Endothelial cell of umbilical vein (primary cell): ENCODE measurements at regions not wholly inside any gene's neighbourhood (a gene's known extent, or its start where the extent isn't known, plus 50 kb on each side); places are given as distances from the start of the nearest gene placed in this dataset.

Experiments
- BruUV-seq: library from RNA; stranded (reverse); fragments of 400-500 nt; replicated peaks from 2 replicates; lab custom pipeline; 2021; lab: Mats Ljungman, UMichigan
- CTCF ChIA-PET: fragments of 300-600, 350-600 bp; sonication (Branson Sonifier 250); formaldehyde crosslinking; loops from one replicate; lab custom pipeline; 2021; ENCODE audit warnings: antibody characterized with exemption, inconsistent platforms; lab: Charles Lee
- POLR2A ChIA-PET: fragments of 300-600, 350-600 bp; sonication (Branson Sonifier 250); formaldehyde crosslinking; loops from one replicate; lab custom pipeline; 2021; ENCODE audit warnings: antibody characterized with exemption, inconsistent platforms; lab: Charles Lee
- DNase-seq: peaks from one replicate; pipeline ENCODE4 v3.0.0-alpha.2; 2011; ENCODE audit warnings: low read depth, low spot score
- FAIRE-seq: peaks from 2 replicates; lab custom pipeline; 2011; peaks lifted over from hg19 to GRCh38; lab: Jason Lieb, UNC
- H2AFZ ChIP-seq: 2 replicates; pipeline ENCODE4 v1.6.0; 2012; ENCODE audit warnings: low read depth, low read length, control low read depth, inconsistent platforms
- H3K27ac ChIP-seq: 2 replicates; pipeline ENCODE4 v1.5.1; 2011; ENCODE audit warnings: low read depth, mild to moderate bottlenecking, control low read depth, low read length, moderate library complexity; ENCODE audit not compliant: insufficient read depth
- H3K27me3 ChIP-seq, 2 experiments: 2 replicates each; pipeline versions ENCODE4 v1.6.0 to v1.6.1; 2011; ENCODE audit warnings: low read length in 2 of 2, mixed read lengths in 1 of 2; ENCODE audit not compliant: control insufficient read depth in 2 of 2, insufficient read depth in 2 of 2
- H3K36me3 ChIP-seq, 2 experiments: 2 replicates in 1 of 2; 3 replicates in 1 of 2; pipeline ENCODE4 v1.5.1; 2011; ENCODE audit warnings: low read length in 2 of 2, mild to moderate bottlenecking in 1 of 2, moderate library complexity in 1 of 2; ENCODE audit not compliant: control insufficient read depth in 2 of 2, insufficient read depth in 2 of 2; ENCODE audit errors: extremely low read depth in 1 of 2
- H3K4me1 ChIP-seq: 3 replicates; pipeline ENCODE4 v1.5.1; 2011; ENCODE audit warnings: mild to moderate bottlenecking, low read length; ENCODE audit not compliant: control insufficient read depth, insufficient read depth; ENCODE audit errors: extremely low read depth
- H3K4me2 ChIP-seq: 2 replicates; pipeline ENCODE4 v1.6.1; 2011; ENCODE audit warnings: low read length, control low read depth, mixed read lengths; ENCODE audit not compliant: insufficient read depth
- H3K4me3 ChIP-seq, 3 experiments: fragments of 200-600 bp in 1 of 3; sonication (generic), shearing (Covaris generic) in 1 of 3; replicated peaks in 1 of 3; 2 replicates each; pipeline ENCODE4 v1.5.1; 2011 to 2016; ENCODE audit warnings: control low read depth in 3 of 3, low read length in 3 of 3, mild to moderate bottlenecking in 2 of 3, inconsistent platforms in 1 of 3, low read depth in 1 of 3, moderate library complexity in 1 of 3; ENCODE audit not compliant: insufficient read depth in 1 of 3
- H3K79me2 ChIP-seq: 2 replicates; pipeline ENCODE4 v1.6.0; 2012; ENCODE audit warnings: low read length, inconsistent platforms; ENCODE audit not compliant: control insufficient read depth, insufficient read depth
- H3K9ac ChIP-seq: replicated peaks from 2 replicates; pipeline ENCODE3; 2011; ENCODE audit warnings: low read length, control low read depth; ENCODE audit not compliant: insufficient read depth; ENCODE audit errors: extremely low read depth
- H3K9me1 ChIP-seq: replicated peaks from 3 replicates; pipeline ENCODE4 v1.6.0; 2011; ENCODE audit warnings: mild to moderate bottlenecking, low read length; ENCODE audit not compliant: control insufficient read depth, insufficient read depth; ENCODE audit errors: extremely low read depth
- H3K9me3 ChIP-seq: replicated peaks from 2 replicates; pipeline ENCODE4 v1.5.1; 2012; ENCODE audit warnings: low read length, inconsistent platforms; ENCODE audit not compliant: control insufficient read depth, insufficient read depth
- H4K20me1 ChIP-seq: replicated peaks from 2 replicates; pipeline ENCODE3; 2011; ENCODE audit warnings: mild to moderate bottlenecking, low read length; ENCODE audit not compliant: control insufficient read depth, insufficient read depth; ENCODE audit errors: extremely low read depth
- CTCF ChIP-seq, 2 donors: IDR thresholded peaks; 1 replicate in 1 of 2; 2 replicates in 1 of 2; pipeline ENCODE4 v1.5.1; 2011; ENCODE audit warnings: low read length in 2 of 2, mild to moderate bottlenecking in 2 of 2, moderate library complexity in 2 of 2, control low read depth in 1 of 2, inconsistent platforms in 1 of 2, low read depth in 1 of 2; ENCODE audit not compliant: insufficient read depth in 1 of 2; ENCODE audit errors: extremely low read depth in 1 of 2
- EZH2 ChIP-seq: IDR thresholded peaks from 2 replicates; pipeline ENCODE4 v1.6.1; 2012; ENCODE audit warnings: borderline replicate concordance, low read depth, mild to moderate bottlenecking, moderate library complexity, low read length, inconsistent platforms; ENCODE audit not compliant: severe bottlenecking
- FOS ChIP-seq: IDR thresholded peaks from 2 replicates; pipeline ENCODE4 v1.6.1; 2011; ENCODE audit warnings: mild to moderate bottlenecking, low read length, moderate library complexity, borderline replicate concordance; ENCODE audit not compliant: insufficient read depth
- GATA2 ChIP-seq: IDR thresholded peaks from 2 replicates; pipeline ENCODE4 v1.7.0; 2011; ENCODE audit warnings: low read depth, mild to moderate bottlenecking, moderate library complexity, mixed read lengths, low read length; ENCODE audit not compliant: insufficient read length, insufficient read depth
- JUN ChIP-seq: IDR thresholded peaks from 2 replicates; pipeline ENCODE4 v1.6.1; 2011; ENCODE audit warnings: borderline replicate concordance, low read depth; ENCODE audit not compliant: insufficient read length, insufficient read depth
- MAX ChIP-seq: IDR thresholded peaks from 2 replicates; pipeline ENCODE4 v1.6.1; 2011; ENCODE audit not compliant: insufficient read depth, insufficient read length
- MYC ChIP-seq: IDR thresholded peaks from one replicate; pipeline ENCODE4 v1.6.1; 2011; ENCODE audit warnings: mild to moderate bottlenecking, low read depth, low read length
- POLR2A ChIP-seq: IDR thresholded peaks from 2 replicates; pipeline ENCODE4 v1.6.1; 2012; ENCODE audit warnings: low read depth, mild to moderate bottlenecking, control low read depth, low read length
- POLR2AphosphoS5 ChIP-seq: IDR thresholded peaks from 2 replicates; pipeline ENCODE4 v1.6.1; 2012; ENCODE audit warnings: low read depth, mild to moderate bottlenecking, control low read depth, low read length, moderate library complexity; ENCODE audit not compliant: insufficient read depth
- dilution Hi-C: fragments of 300-500 bp; cut with MboI; formaldehyde crosslinking; loops from one replicate; pipeline ENCODE4 v1.15.0; 2019; ENCODE audit warnings: low sequenced_read_pairs; ENCODE audit not compliant: extremely low pct_ligation_motif_present
- intact Hi-C: fragments of 100-400 bp; cut with micrococcal nuclease; formaldehyde crosslinking; loops from one replicate; pipeline ENCODE4 v1.10.0; 2022

DNA sequence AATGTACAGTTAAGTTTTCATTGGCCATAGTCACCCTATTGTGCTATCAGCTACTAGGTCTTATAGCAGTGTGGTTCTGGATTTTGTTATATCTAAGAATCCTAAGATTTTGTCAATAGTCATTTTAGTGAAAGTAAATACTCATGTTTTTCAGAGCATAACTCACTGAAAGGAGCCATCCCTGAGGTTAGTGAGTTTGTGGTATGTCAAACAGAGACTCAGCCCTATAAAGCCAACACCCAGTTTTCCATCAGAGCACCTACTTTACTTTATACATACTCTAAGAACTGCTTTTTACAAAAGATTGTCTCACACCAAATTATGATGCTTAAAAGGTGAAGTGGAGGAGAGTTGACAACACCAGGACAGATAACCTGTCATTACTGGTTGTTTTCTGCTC lies 686.3 kb upstream of the LRFN5 start:
- TF ChIP-seq MAX (no peak), EZH2 (no peak), JUN (no peak), GATA2 (no peak), FOS (no peak), CTCF (IDR thresholded peaks at IDR 0.05; ENCODE audit: extremely low read depth in 1 of 2, insufficient read depth in 1 of 2, low read depth in 1 of 2, low read length in 2 of 2) (no peak), POLR2AphosphoS5 (no peak), POLR2A (no peak), MYC (no peak)
- Histone ChIP-seq H3K9ac (no peak overlapping the region), H3K27me3 (no peaks in the 10 kb centered on the region), H3K27ac (no peak overlapping the region), H3K4me3 (no peak overlapping the region), H4K20me1 (no peaks in the 10 kb centered on the region), H3K79me2 (no peaks in the 10 kb centered on the region), H2AFZ (no peak overlapping the region), H3K36me3 (no peaks in the 10 kb centered on the region), H3K4me2 (no peak overlapping the region), H3K9me3 (peaks cover 3% of the 10 kb centered on the region), H3K4me1 (no peaks in the 10 kb centered on the region), H3K9me1 (no peaks in the 10 kb centered on the region)
- intact Hi-C loops (no loop called here), dilution Hi-C loops (no loop called here)
- BruUV-seq: no TSS peak
- FAIRE-seq: no peak
- POLR2A ChIA-PET: no interaction called here
- DNase-seq: no peak
- CTCF ChIA-PET: no interaction called here
